ENCODE measurements at regions not wholly inside any gene's neighbourhood (a gene's known extent, or its start where the extent isn't known, plus 50 kb on each side); places are given as distances from the start of the nearest gene placed in this dataset.
"Not testable (repeated sequence)": the region's sequence is repeated elsewhere in the genome, so short reads cannot be mapped to it uniquely, and the experiment has no call there.

GRCh38 chr4:130859991-130860390 is 1764.0 kb downstream of the C4orf33 start:
- ATAC-seq = no peak

- no peak for ATAC-seq
These were observed 1801.0 kb downstream of the C4orf33 start for GRCh38 chr4:130896920-130897319.

- no peak for ATAC-seq
These were observed 1805.4 kb downstream of the C4orf33 start for GRCh38 chr4:130901321-130901720.

GRCh38 chr4:130922955-130923354 is 1827.0 kb downstream of the C4orf33 start:
- ATAC-seq = no peak

GRCh38 chr4:130955520-130955919 is 1859.6 kb downstream of the C4orf33 start:
- no peak for ATAC-seq

- ATAC-seq = no peak
These were observed 1889.4 kb downstream of the C4orf33 start for GRCh38 chr4:130985371-130985770.

GRCh38 chr4:130995988-130996387 is 1900.0 kb downstream of the C4orf33 start:
- no peak for ATAC-seq

GRCh38 chr4:131001371-131001770 is 1905.4 kb downstream of the C4orf33 start:
- ATAC-seq = no peak

GRCh38 chr4:131002132-131002531 is 1906.2 kb downstream of the C4orf33 start:
- ATAC-seq = no peak

- ATAC-seq = no peak
These were observed 1910.4 kb downstream of the C4orf33 start for GRCh38 chr4:131006388-131006787.

- ATAC-seq = not testable (repeated sequence)
These were observed 1916.0 kb downstream of the C4orf33 start for GRCh38 chr4:131011961-131012360.

- no peak for ATAC-seq
These were observed 1917.3 kb downstream of the C4orf33 start for GRCh38 chr4:131013226-131013625.

GRCh38 chr4:131026771-131027170 is 1930.8 kb downstream of the C4orf33 start:
- no peak for ATAC-seq

GRCh38 chr4:131044368-131044767 is 1948.4 kb downstream of the C4orf33 start:
- no peak for ATAC-seq

GRCh38 chr4:131046821-131047220 is 1950.9 kb downstream of the C4orf33 start:
- no peak for ATAC-seq

- ATAC-seq = no peak
These were observed 1956.7 kb downstream of the C4orf33 start for GRCh38 chr4:131052646-131053045.

GRCh38 chr4:131054489-131055019 is 1958.6 kb downstream of the C4orf33 start:
- no peak for ATAC-seq

- ATAC-seq = no peak
These were observed 1965.8 kb downstream of the C4orf33 start for GRCh38 chr4:131061734-131062133.

GRCh38 chr4:131063878-131064277 is 1967.9 kb downstream of the C4orf33 start:
- no peak for ATAC-seq

- ATAC-seq = no peak
These were observed 1985.1 kb downstream of the C4orf33 start for GRCh38 chr4:131081069-131081468.

GRCh38 chr4:131084997-131085396 is 1989.0 kb downstream of the C4orf33 start:
- ATAC-seq = no peak

GRCh38 chr4:131091896-131092295 is 1995.9 kb downstream of the C4orf33 start:
- ATAC-seq = no peak

- ATAC-seq = no peak
These were observed 1997.4 kb downstream of the C4orf33 start for GRCh38 chr4:131093303-131093702.

- no peak for ATAC-seq
These were observed 2003.0 kb downstream of the C4orf33 start for GRCh38 chr4:131098976-131099375.

- ATAC-seq = no peak
These were observed 2017.3 kb downstream of the C4orf33 start for GRCh38 chr4:131113273-131113672.
